NOMO-1 treated with dmso at 0.1 percent for 144 hours (cell line): ENCODE measurements at regions not wholly inside any gene's neighbourhood (a gene's known extent, or its start where the extent isn't known, plus 50 kb on each side); places are given as distances from the start of the nearest gene placed in this dataset.

Experiments used
- DNase-seq: peaks from one replicate; lab custom pipeline; 2025; ENCODE audit not compliant: unreplicated experiment; lab: John Stamatoyannopoulos, UW

DNA sequence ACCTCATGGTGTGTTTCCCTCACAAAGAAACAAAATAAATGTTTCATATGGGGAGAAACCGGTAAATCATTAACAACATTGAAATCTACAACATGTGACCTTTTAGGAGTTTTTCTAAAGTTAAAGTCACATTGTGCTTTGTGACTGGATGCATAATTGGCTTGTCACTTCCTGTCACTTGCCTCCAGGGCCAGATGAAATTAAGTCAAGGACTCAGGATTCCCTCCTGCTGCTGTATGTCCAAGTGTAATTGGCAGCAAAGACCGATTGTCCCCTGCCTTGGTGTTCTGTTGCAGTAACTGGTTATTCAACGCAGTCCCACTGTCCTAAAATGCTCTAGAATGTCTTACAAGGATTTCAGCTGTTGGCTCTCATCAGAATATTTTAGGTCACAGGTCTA is 448.2 kb downstream of the LIG4 start:
- DNase-seq, result no peak

- no peak for DNase-seq
Measured at GRCh38 chr13:107765724-107766401, 449.5 kb downstream of the LIG4 start.

- no peak for DNase-seq
Measured at GRCh38 chr13:107764046-107764445, 451.3 kb downstream of the LIG4 start.

DNA sequence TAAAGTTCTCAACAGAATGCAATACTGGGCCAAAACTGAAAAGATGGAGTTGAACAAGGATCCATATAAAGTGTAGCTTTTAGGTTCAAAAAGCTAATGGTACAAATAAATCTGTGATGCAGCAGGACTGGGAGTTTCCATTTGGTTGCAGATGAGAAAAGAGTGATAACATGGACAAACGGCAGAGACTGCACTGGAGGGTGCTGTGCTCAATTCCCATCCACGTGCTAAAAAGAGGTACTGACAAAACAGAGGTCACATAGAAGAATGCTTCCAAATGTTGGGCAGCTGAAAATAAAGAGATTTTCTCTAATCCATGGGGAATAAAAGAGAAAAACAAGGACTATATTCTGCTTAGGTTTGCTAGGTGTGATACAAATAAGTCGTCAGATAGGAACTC is 461.6 kb downstream of the LIG4 start:
- DNase-seq, result no peak

- DNase-seq, result no peak
Measured at GRCh38 chr13:107753291-107753690, 462.0 kb downstream of the LIG4 start.

DNA sequence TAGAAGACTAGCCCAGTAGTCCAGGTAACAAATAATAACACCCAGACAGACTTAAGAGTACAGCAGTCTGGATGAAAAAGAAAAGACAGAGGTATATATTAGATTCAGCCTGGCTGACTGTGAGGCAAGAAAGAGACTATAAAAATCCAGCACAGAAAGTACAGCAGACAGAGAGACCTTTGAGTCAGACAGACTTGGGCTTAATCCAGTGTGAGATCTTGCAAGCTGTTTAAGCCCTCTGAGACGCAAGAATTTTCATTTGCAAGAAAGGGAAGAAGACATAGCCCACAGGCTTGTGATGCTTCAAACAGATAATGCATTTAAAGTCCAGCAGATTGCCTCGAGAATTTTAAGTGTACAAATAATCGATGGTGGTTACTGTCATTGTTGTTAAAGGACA is 471.4 kb downstream of the LIG4 start:
- no peak for DNase-seq

GRCh38 chr13:107743526-107743925 is 471.8 kb downstream of the LIG4 start:
- no peak for DNase-seq

GRCh38 chr13:107743100-107743499 is 472.2 kb downstream of the LIG4 start:
- no peak for DNase-seq

- DNase-seq, result no peak
Measured at GRCh38 chr13:107742544-107742943, 472.8 kb downstream of the LIG4 start.

- no peak for DNase-seq
Measured at GRCh38 chr13:107738004-107738403, 477.3 kb downstream of the LIG4 start.

DNA sequence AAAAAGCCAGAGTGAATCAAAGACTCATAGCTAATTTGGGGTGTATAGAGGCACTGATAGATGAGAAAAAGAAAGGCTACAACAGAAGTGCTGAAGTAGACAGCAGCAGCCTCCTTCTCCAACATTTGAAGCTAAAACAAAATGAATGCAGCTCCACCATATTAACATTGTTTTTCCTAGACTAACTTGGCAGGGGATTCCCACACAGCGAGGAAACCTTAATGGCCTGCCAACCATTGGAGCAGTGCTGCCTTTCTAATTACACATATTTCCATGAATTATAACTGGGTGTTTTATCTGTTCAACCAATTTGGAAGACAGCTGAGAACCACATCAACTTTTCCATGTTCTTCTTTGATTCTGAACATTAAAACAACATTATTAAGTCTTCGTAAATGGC is 478.6 kb downstream of the LIG4 start:
- DNase-seq, result no peak

DNA sequence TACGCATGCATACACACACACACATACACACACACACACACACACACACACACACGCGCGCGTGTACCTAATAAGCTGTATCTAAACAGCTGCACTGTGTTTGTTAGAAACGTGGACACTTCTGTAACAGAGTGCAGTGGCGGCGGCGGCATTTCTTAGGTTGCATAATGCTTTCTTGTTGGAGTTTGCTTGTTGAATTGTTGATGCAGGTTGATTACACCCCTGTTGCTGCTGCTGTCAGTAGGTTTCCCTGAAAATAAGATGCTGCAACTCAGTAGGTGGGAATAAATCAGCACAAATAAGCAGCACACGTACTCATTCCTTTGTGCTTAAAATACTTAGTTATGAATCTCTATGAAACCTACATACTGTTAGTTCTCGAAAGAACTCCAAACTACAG is 479.2 kb downstream of the LIG4 start:
- DNase-seq, result no peak

- DNase-seq, result no peak
Measured at GRCh38 chr13:107734891-107735625, 480.3 kb downstream of the LIG4 start.

- no peak for DNase-seq
Measured at GRCh38 chr13:107733276-107733675, 482.1 kb downstream of the LIG4 start.

DNA sequence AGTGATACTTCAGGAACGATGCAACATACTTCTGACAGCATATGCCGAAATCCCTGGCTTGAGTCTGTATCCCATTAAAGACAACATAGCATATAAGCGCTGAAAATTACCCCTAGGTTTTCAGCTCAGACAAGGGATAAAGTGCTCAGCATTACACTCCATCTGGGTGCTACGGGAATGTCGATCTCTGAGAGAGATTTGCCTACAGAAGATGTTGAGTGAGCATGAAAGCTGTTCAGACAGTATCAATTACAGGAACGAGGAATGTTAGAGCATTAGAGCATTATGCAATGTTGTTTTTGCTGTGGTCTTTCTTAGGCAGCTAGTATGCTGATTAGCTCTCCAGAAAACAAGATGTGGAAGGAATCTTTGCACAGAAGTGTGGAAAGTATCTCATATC is 484.5 kb downstream of the LIG4 start:
- no peak for DNase-seq

- no peak for DNase-seq
Measured at GRCh38 chr13:107721125-107721869, 494.0 kb downstream of the LIG4 start.

DNA sequence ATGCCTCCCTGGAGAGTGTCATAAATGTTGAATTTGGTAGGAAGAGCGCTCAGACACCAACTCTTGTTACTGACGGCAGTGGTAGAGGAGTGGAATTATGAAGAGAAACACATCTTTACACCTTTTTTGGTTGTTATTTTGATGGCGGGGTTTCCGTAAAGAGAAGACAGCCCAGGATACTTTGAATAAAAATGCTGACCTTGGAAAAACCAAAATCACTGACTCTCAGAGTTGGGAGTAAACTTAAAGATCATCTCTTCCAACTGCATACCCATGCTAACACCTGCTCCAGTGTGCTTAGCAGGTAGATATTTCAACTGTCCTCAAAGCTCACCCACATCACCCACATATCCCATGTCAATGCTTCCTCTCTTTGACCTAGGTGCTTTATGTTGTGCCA is 498.6 kb downstream of the LIG4 start:
- DNase-seq, result no peak

DNA sequence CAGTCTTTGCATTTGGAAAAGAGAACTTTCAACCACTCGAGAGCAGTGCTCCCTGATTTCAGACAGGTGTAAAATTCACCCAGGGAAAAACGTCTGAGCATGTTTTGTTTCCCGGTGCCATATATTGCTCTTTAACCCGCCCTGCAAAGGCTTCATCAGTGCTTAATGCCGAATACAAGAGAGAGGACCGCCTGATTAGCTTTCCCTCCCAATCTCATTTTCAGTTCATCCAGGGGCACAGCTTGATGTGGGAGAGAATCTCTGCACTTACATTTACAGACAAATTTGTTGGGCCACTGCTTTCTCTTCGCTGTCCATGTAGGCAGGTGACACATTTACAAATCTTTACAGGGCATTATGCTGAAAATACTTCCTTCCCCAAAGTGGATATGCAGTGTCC is 499.1 kb downstream of the LIG4 start:
- no peak for DNase-seq

DNA sequence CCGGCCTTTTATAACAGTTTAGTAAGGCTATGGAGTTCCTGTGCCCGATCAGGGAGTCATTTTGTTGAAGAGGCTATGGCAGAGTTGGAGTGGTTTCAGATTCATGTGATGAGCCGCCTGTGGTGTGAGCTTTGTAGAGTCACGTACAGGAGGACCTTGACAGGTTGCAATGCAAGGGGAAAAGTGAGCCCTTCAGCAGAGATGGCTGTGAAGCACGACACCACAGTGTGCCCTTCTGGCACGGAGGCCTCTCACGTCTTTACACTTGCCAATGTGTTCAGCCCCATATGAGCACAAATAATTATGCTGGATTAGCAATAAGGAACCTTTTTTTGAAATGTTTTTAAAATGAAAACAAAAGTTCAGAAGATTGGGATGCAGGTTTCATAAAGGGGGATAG is 499.8 kb downstream of the LIG4 start:
- DNase-seq, result no peak

DNA sequence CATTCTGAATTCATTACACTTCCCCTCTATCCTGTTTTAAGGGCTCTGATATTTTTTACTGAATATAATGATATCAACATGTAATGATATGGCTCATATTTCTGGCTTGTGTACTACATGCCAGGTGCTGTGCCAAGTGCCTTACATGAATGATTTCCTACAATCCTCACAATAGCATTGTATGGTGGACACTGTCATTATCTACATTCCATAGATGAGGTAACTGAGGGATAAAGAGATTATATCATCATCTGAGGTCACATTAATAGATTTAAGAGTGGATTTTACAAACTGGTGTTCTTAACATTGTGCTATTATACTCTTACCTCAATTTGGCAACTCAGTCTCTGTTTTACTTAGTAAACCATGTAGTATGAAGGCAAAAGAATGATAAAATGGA is 502.0 kb downstream of the LIG4 start:
- DNase-seq, result no peak

- DNase-seq, result no peak
Measured at GRCh38 chr13:107712145-107712860, 503.0 kb downstream of the LIG4 start.

DNA sequence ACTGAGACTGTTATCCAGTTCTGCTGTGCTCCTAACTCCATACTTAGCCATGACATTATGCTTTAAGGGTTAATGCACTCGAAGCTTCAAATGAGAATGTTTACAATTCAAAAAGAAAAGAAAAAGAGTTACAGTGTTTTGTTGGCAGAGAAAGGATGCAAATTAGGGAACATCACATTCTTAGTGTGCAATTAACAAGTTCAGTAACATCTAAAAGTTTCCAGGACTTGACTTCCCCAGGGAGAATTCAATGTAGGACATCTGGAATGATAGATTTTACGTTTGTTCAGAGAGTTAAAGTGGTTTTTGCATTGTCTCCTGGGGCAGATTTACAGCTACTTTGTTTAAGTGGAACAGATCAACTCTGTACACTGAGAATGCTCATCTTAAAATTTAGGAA is 525.2 kb downstream of the LIG4 start:
- no peak for DNase-seq
